ENCODE measurements at regions not wholly inside any gene's neighbourhood (a gene's known extent, or its start where the extent isn't known, plus 50 kb on each side); places are given as distances from the start of the nearest gene placed in this dataset.
"Not testable (repeated sequence)": the region's sequence is repeated elsewhere in the genome, so short reads cannot be mapped to it uniquely, and the experiment has no call there.

DNA sequence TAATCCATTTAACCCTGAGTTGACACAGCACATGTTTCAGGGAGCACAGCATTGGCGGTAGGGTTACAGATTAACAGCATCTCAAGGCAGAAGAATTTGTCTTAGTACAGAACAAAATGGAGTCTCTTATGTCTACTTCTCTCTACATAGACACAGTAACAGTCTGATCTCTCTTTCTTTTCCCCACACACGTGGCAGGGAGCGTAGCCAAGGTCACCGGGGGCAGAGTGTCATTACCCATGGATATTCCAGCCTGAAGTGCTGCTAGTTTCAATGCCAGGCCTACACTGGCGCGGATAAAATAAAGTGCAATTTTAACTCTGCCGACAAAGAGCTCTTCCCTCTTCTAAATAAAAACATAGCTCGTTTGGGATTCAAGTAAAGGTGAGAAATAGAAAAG is 366.3 kb upstream of the SGCG start:
- not testable (repeated sequence) for DNase-seq (ENCODE audit: low read depth in 2 of 2)

DNA sequence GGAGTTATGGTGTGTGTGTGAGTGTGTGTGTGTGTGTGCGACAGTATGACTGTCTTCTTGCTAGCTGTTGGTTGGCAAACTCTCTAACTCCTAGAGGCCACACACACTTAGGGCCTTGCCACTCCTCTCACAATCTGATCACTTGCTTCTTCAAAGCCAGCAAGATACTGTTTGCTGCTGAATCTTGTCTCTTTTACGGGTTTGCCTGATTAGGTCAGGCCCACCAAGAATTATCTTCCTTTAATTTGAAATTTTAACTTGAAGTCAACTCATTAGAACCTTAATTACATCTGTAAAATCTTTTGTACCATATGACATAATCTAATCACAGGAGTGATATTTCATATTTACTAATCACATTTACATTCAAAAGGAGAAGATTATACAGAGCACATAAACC is 359.2 kb upstream of the SGCG start:
- DNase-seq (ENCODE audit: low read depth in 2 of 2): no peak

DNA sequence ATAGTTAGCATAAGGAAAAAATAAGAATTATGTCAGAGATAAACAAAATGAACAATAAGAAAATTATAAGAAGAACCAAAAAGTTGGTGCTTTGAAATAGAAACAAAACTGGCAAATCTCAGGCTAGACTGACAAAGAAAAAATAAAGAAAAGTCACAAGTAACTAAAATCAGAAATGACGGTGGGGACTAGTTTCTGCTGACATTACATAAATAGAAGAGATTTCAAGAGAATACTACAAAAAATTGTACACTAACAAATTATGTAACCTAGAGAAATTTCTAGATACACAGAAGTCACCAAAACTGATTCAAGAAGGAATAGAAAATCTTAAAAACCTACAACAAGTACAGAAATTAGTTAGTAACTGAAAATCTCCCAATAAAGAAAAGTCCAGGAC is 355.6 kb upstream of the SGCG start:
- DNase-seq (ENCODE audit: low read depth in 2 of 2): no peak

GRCh38 chr13:22828081-22828480 is 352.7 kb upstream of the SGCG start:
- no peak for DNase-seq (ENCODE audit: low read depth in 2 of 2)

DNA sequence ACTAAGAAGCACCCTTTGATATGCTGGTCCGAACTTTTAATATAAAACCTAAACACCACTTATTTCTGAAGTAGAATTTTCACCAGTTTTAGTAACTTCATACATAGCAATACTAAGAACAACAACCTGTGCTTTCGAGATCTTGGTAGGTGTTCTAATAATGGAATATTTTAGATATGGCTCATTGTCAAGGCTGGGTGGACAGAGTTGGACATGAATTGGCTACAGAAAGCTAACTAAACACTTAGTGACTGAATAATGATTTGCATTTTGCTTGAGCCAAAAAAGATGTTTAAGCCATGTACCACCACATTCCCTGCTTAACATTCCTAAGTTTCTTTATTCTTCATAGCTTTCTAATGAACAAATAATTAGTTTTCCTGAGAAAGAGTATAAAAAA is 344.3 kb upstream of the SGCG start:
- no peak for DNase-seq (ENCODE audit: low read depth in 2 of 2)

- DNase-seq (ENCODE audit: low read depth in 2 of 2): no peak
Observed at GRCh38 chr13:22837980-22838647, 342.7 kb upstream of the SGCG start.

- DNase-seq (ENCODE audit: low read depth in 2 of 2): no peak
Observed at GRCh38 chr13:22839603-22840530, 340.9 kb upstream of the SGCG start.

- no peak for DNase-seq (ENCODE audit: low read depth in 2 of 2)
Observed at GRCh38 chr13:22846551-22846950, 334.2 kb upstream of the SGCG start.

- DNase-seq (ENCODE audit: low read depth in 2 of 2): no peak
Observed at GRCh38 chr13:22848539-22849052, 332.2 kb upstream of the SGCG start.

DNA sequence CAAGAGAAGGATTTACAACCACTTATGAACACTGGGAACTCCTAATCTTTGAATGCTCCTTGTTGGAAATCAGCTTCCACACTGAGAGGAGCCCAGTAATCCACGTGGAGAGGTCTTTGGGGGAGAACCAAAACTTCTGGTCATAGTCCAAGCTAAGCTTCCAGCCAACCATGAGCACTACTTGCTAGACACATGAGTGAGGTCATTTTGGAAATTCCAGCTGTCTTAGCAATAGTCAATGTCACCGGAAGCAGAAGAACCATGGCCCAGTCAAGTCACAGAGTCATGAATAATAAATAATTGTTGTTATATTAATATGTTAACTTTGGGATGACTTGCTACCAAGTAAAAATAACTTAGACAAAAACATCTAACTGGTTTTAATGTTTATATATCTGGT is 324.9 kb upstream of the SGCG start:
- no peak for DNase-seq (ENCODE audit: low read depth in 2 of 2)

- not testable (repeated sequence) for DNase-seq (ENCODE audit: low read depth in 2 of 2)
Observed at GRCh38 chr13:22858980-22859379, 321.8 kb upstream of the SGCG start.

DNA sequence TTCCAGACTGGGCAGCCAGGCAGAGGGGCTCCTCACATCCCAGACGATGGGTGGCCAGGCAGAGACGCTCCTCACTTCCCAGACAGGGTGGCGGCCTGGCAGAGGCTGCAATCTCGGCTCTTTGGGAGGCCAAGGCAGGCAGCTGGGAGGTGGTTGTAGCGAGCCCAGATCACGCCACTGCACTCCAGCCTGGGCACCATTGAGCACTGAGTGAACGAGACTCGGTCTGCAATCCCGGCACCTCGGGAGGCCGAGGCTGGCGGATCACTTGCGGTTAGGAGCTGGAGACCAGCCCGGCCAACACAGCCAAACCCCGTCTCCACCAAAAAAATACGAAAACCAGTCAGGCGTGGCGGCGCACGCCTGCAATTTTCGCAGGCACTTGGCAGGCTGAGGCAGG is 321.4 kb upstream of the SGCG start:
- DNase-seq (ENCODE audit: low read depth in 2 of 2): not testable (repeated sequence)

- DNase-seq (ENCODE audit: low read depth in 2 of 2): no peak
Observed at GRCh38 chr13:22861958-22862466, 318.8 kb upstream of the SGCG start.

GRCh38 chr13:22862478-22862877 is 318.3 kb upstream of the SGCG start:
- no peak for DNase-seq (ENCODE audit: low read depth in 2 of 2)

DNA sequence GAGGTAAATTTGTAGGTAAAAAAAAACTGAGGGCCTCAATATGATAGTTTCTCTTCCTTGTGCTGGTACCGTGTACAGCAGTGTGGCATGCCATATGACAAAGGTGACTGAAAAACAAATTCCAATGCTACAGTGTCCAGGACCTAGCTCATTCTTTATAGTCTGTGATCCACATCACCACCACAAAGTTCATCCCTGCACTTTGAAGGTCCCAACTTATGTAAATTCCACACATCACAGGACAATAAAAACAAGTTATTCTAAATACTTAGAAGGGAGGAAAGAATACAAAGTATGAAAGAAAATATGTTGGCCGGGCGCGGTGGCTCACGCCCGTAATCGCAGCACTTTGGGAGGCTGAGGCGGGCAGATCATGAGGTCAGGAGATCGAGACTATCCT is 314.6 kb upstream of the SGCG start:
- no peak for DNase-seq (ENCODE audit: low read depth in 2 of 2)

GRCh38 chr13:22871231-22871630 is 309.5 kb upstream of the SGCG start:
- no peak for DNase-seq (ENCODE audit: low read depth in 2 of 2)

DNA sequence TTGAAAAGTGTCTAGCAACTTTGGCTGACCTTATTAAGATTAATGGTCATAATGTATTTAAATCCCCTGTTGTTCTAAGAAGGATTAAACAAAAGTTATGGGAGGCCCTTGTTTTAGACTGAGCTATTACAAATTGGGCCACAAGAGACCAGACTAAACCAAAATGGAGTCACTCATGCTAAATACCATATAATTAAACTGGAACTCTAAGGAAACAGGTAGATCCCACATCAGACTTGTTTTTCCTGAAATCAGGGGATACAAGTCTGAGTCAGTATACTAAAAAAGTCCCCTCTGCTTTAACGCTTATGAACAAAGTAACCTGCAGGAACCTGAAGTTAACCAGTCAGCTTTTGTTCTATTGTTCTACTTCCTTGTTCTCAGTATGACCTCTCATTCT is 305.9 kb upstream of the SGCG start:
- no peak for DNase-seq (ENCODE audit: low read depth in 2 of 2)

DNA sequence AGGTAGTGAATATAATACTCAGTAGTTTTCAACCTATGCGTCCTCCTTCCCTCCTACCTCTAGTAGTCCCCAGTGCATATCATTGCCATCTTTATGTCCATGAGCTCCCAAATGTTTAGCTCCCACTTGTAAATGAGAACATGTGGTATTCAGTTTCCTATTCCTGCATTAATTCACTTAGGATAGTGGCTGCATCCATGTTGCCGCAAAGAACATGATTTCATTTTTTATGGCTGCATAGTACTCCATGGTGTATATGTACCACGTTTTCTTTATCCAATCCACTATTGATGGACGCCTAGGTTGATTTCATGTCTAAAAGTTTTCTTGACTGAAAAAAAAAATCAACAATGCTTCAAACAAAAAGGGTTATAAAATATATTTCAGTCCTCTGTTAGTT is 303.4 kb upstream of the SGCG start:
- no peak for DNase-seq (ENCODE audit: low read depth in 2 of 2)

DNA sequence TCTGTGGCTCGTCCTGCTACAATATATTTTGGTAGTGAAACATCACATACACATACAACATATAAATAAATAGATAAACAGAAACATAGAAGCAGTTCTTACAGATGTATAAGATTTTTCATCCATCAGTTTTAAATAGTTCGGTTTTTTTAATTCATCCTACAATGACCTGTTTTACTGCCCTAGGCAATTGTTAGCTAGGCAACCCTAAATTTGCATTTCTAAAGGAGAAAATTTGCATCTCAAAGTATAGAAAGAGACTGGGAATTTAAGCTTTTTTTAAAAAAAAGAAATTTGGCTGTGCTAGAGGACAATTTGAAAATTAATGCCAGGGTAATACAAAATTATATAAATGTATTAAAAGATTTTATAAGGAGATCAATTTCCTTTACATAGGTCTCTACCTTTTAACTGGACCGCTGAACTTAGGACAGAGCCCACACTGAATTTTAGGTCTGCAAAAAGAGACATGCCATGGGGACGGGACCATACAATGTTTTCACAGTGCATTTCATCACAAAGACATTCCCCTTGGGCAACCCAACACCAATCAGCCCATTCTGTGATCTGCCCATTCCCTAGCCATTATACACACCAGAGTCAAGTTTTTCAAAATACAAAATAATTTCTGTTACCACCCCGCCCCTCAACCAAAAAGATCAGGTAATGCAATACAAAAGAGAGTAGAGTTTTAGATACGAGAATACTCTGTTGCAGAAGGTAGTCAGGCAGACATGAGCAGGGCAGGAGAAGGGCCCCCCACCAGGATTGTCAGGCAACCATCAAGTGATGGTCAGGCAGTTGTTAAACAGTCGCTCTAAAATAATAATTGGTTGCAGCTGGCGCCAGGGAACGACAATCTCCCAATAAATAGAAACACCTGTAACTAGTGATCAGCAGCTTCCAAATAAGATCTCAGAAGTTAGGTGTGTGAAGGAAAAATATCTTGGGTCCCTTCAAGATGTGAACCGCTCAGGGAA is 299.7 kb upstream of the SGCG start:
- DNase-seq (ENCODE audit: low read depth in 2 of 2): no peak

DNA sequence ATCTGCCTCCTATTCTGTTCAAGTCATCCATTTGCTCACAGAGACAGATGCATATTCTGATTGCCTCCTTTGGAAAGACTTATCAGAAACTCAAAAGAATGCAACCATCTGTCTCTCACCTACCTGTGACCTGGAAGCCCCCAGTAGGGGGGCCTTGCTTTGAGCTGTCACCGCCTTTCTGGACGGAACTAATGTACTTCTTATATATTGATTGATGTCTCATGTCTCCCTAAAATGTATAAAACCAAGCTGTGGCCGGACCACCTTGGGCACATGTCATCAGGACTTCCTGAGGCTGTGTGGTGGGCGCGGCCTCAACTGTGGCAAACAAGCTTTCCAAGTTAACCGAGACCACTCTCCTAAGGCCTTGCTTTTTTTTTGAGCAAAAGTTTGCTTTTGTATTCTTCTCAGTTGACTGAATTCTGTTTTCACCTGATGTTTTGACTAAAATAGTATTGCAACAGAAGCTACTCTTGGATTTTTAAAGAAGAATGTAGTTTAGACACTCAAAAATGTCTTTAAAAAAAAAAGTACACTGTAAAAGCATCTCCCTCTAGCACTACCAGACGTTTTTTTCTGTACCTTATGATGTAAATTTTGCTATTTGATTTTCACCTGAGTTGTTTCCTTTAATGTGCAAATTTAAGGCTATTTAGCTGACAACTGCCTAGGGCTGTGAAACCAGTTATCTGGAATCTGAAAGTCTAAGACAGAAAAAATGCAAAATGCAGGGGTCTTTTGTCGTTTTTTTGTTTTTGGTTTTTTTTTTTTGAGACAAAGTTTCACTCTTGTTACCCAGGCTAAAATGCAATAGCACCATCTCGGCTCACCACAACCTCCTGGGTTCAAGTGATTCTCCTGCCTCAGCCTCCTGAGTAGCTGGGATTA is 298.8 kb upstream of the SGCG start:
- DNase-seq (ENCODE audit: low read depth in 2 of 2): not testable (repeated sequence)
